ENCODE measurements at regions not wholly inside any gene's neighbourhood (a gene's known extent, or its start where the extent isn't known, plus 50 kb on each side); places are given as distances from the start of the nearest gene placed in this dataset.
A peak's percentile ranks its signal among the peaks of the same experiment; 100 is the strongest.

GRCh38 chr6:169962604-169963469 is 211.4 kb downstream of the ERMARD start:
- CTCF ChIA-PET: no interaction called here
- POLR2A ChIA-PET (ENCODE audit: low non-redundant PET): no interaction called here
- DNase-seq (ENCODE audit: low spot score): no peak
- H3K27ac ChIP-seq: no peak overlapping the region
- TF ChIP-seq CTCF (conservative IDR thresholded peaks at IDR 0.05; ENCODE audit: low read depth): no peak

GRCh38 chr6:169961772-169962561 is 210.5 kb downstream of the ERMARD start:
- CTCF ChIA-PET: no interaction called here

GRCh38 chr6:169960886-169961611 is 209.6 kb downstream of the ERMARD start:
- CTCF ChIA-PET: no interaction called here
- DNase-seq (ENCODE audit: low spot score): no peak
- no peak overlapping the region for H3K27ac ChIP-seq
- TF ChIP-seq CTCF (conservative IDR thresholded peaks at IDR 0.05; ENCODE audit: low read depth): no peak
- POLR2A ChIA-PET (ENCODE audit: low non-redundant PET): no interaction called here

More at GRCh38 chr6:169961772-169962561, 210.5 kb downstream of the ERMARD start:
- no peak for DNase-seq (ENCODE audit: low spot score)
- H3K27ac ChIP-seq: no peak overlapping the region
- TF ChIP-seq CTCF (conservative IDR thresholded peaks at IDR 0.05; ENCODE audit: low read depth): no peak
- POLR2A ChIA-PET (ENCODE audit: low non-redundant PET): no interaction called here

- ChIA-PET POLR2A (ENCODE audit: low non-redundant PET) (no interaction called here), CTCF (no interaction called here)
- no peak for DNase-seq (ENCODE audit: low spot score)
- no peak for TF ChIP-seq CTCF (conservative IDR thresholded peaks at IDR 0.05; ENCODE audit: low read depth)
- no peak overlapping the region for H3K27ac ChIP-seq
These were observed 209.1 kb downstream of the ERMARD start for GRCh38 chr6:169960521-169960885.

GRCh38 chr6:169960003-169960344 is 208.6 kb downstream of the ERMARD start:
- ChIA-PET POLR2A (ENCODE audit: low non-redundant PET) (no interaction called here), CTCF (no interaction called here)
- peak overlapping the region; percentile 69 for H3K27ac ChIP-seq
- TF ChIP-seq CTCF (conservative IDR thresholded peaks at IDR 0.05; ENCODE audit: low read depth): no peak
- no peak for DNase-seq (ENCODE audit: low spot score)

All from RWPE1 (cell line).